ENCODE measurements at regions not wholly inside any gene's neighbourhood (a gene's known extent, or its start where the extent isn't known, plus 50 kb on each side); places are given as distances from the start of the nearest gene placed in this dataset.
"Not testable (repeated sequence)": the region's sequence is repeated elsewhere in the genome, so short reads cannot be mapped to it uniquely, and the experiment has no call there.

- H3K4me3 ChIP-seq (ENCODE audit: low read depth, low read length), result no peak overlapping the region
- DNase-seq (ENCODE audit: low read depth), result no peak
- TF ChIP-seq CTCF (IDR thresholded peaks at IDR 0.05; ENCODE audit: insufficient read depth, low read depth, low read length), result no peak
Measured at GRCh38 chr2:186170693-186171092, 315.4 kb upstream of the ZC3H15 start.

GRCh38 chr2:186181625-186182024 is 304.4 kb upstream of the ZC3H15 start:
- TF ChIP-seq CTCF (IDR thresholded peaks at IDR 0.05; ENCODE audit: insufficient read depth, low read depth, low read length), result no peak
- no peak for DNase-seq (ENCODE audit: low read depth)
- no peak overlapping the region for H3K4me3 ChIP-seq (ENCODE audit: low read depth, low read length)

- not testable (repeated sequence) for H3K4me3 ChIP-seq (ENCODE audit: low read depth, low read length); DNase-seq (ENCODE audit: low read depth)
Measured at GRCh38 chr2:186182366-186182765, 303.7 kb upstream of the ZC3H15 start.

GRCh38 chr2:186183406-186183805 is 302.7 kb upstream of the ZC3H15 start:
- H3K4me3 ChIP-seq (ENCODE audit: low read depth, low read length), result no peak overlapping the region
- no peak for TF ChIP-seq CTCF (IDR thresholded peaks at IDR 0.05; ENCODE audit: insufficient read depth, low read depth, low read length)
- no peak for DNase-seq (ENCODE audit: low read depth)

- DNase-seq (ENCODE audit: low read depth), result no peak
- no peak for TF ChIP-seq CTCF (IDR thresholded peaks at IDR 0.05; ENCODE audit: insufficient read depth, low read depth, low read length)
- no peak overlapping the region for H3K4me3 ChIP-seq (ENCODE audit: low read depth, low read length)
Measured at GRCh38 chr2:186187854-186188253, 298.2 kb upstream of the ZC3H15 start.

- no peak for TF ChIP-seq CTCF (IDR thresholded peaks at IDR 0.05; ENCODE audit: insufficient read depth, low read depth, low read length)
- DNase-seq (ENCODE audit: low read depth), result no peak
- H3K4me3 ChIP-seq (ENCODE audit: low read depth, low read length), result no peak overlapping the region
Measured at GRCh38 chr2:186189816-186190215, 296.2 kb upstream of the ZC3H15 start.

GRCh38 chr2:186195696-186196095 is 290.4 kb upstream of the ZC3H15 start:
- no peak overlapping the region for H3K4me3 ChIP-seq (ENCODE audit: low read depth, low read length)
- DNase-seq (ENCODE audit: low read depth), result no peak
- no peak for TF ChIP-seq CTCF (IDR thresholded peaks at IDR 0.05; ENCODE audit: insufficient read depth, low read depth, low read length)
